ENCODE measurements at regions not wholly inside any gene's neighbourhood (a gene's known extent, or its start where the extent isn't known, plus 50 kb on each side); places are given as distances from the start of the nearest gene placed in this dataset.

GRCh38 chr7:17471325-17471724 lies 172.9 kb downstream of the AHR start:
- no peak overlapping the region for H3K27ac ChIP-seq
- TF ChIP-seq ZFX (IDR thresholded peaks at IDR 0.05) (no peak), CTCF (conservative IDR thresholded peaks at IDR 0.05) (no peak)

GRCh38 chr7:17472518-17472917 lies 174.1 kb downstream of the AHR start:
- H3K27ac ChIP-seq = no peak overlapping the region
- TF ChIP-seq ZFX (IDR thresholded peaks at IDR 0.05) (no peak), CTCF (conservative IDR thresholded peaks at IDR 0.05) (no peak)

- no peak overlapping the region for H3K27ac ChIP-seq
- TF ChIP-seq ZFX (IDR thresholded peaks at IDR 0.05) = no peak
- TF ChIP-seq CTCF (conservative IDR thresholded peaks at IDR 0.05) = no peak
These were observed 174.5 kb downstream of the AHR start for GRCh38 chr7:17472939-17473338.

GRCh38 chr7:17474724-17475344 lies 176.4 kb downstream of the AHR start:
- peak; percentile 40 for TF ChIP-seq CTCF (conservative IDR thresholded peaks at IDR 0.05)
- no peak for TF ChIP-seq ZFX (IDR thresholded peaks at IDR 0.05)
- H3K27ac ChIP-seq = no peak overlapping the region

- TF ChIP-seq CTCF (conservative IDR thresholded peaks at IDR 0.05) = no peak
- no peak for TF ChIP-seq ZFX (IDR thresholded peaks at IDR 0.05)
- no peak overlapping the region for H3K27ac ChIP-seq
These were observed 178.7 kb downstream of the AHR start for GRCh38 chr7:17477182-17477581.

- TF ChIP-seq ZFX (IDR thresholded peaks at IDR 0.05) = no peak
- TF ChIP-seq CTCF (conservative IDR thresholded peaks at IDR 0.05) = no peak
- H3K27ac ChIP-seq = no peak overlapping the region
These were observed 182.7 kb downstream of the AHR start for GRCh38 chr7:17481118-17481517.

GRCh38 chr7:17485368-17485767 lies 186.9 kb downstream of the AHR start:
- H3K27ac ChIP-seq = no peak overlapping the region
- TF ChIP-seq ZFX (IDR thresholded peaks at IDR 0.05) (no peak), CTCF (conservative IDR thresholded peaks at IDR 0.05) (no peak)
